ENCODE measurements at regions not wholly inside any gene's neighbourhood (a gene's known extent, or its start where the extent isn't known, plus 50 kb on each side); places are given as distances from the start of the nearest gene placed in this dataset.

- Histone ChIP-seq H3K9me3 (replicated peaks) (peaks cover 44% of the 10 kb centered on the region), H3K36me3 (no peaks in the 10 kb centered on the region), H3K4me3 (no peak overlapping the region), H3K27ac (replicated peaks) (no peak overlapping the region), H3K27me3 (ENCODE audit: low read depth) (no peaks in the 10 kb centered on the region), H3K4me1 (no peaks in the 10 kb centered on the region)
- DNase-seq, result no peak
- intact Hi-C loops (cut with micrococcal nuclease), result no loop called here
- TF ChIP-seq CTCF (IDR thresholded peaks at IDR 0.05; ENCODE audit: borderline replicate concordance), result no peak
Observed at GRCh38 chr5:98349251-98349989, 424.0 kb upstream of the RGMB start.

- intact Hi-C loops (cut with micrococcal nuclease), result no loop called here
- H3K27ac ChIP-seq (replicated peaks), result no peak overlapping the region
- no peaks in the 10 kb centered on the region for H3K36me3 ChIP-seq
- H3K27me3 ChIP-seq (ENCODE audit: low read depth), result no peaks in the 10 kb centered on the region
- peaks cover 44% of the 10 kb centered on the region for H3K9me3 ChIP-seq (replicated peaks)
- TF ChIP-seq CTCF (IDR thresholded peaks at IDR 0.05; ENCODE audit: borderline replicate concordance), result no peak
- H3K4me1 ChIP-seq, result no peaks in the 10 kb centered on the region
- H3K4me3 ChIP-seq, result no peak overlapping the region
- no peak for DNase-seq
Observed at GRCh38 chr5:98349990-98350365, 423.5 kb upstream of the RGMB start.

- intact Hi-C loops (cut with micrococcal nuclease), result no loop called here
- H3K36me3 ChIP-seq, result no peaks in the 10 kb centered on the region
- no peak for TF ChIP-seq CTCF (IDR thresholded peaks at IDR 0.05; ENCODE audit: borderline replicate concordance)
- H3K27me3 ChIP-seq (ENCODE audit: low read depth), result no peaks in the 10 kb centered on the region
- H3K27ac ChIP-seq (replicated peaks), result no peak overlapping the region
- no peak overlapping the region for H3K4me3 ChIP-seq
- H3K4me1 ChIP-seq, result no peaks in the 10 kb centered on the region
- no peak for DNase-seq
- H3K9me3 ChIP-seq (replicated peaks), result peaks cover 49% of the 10 kb centered on the region
Observed at GRCh38 chr5:98354922-98355321, 418.5 kb upstream of the RGMB start.

GRCh38 chr5:98360548-98360947 lies 412.9 kb upstream of the RGMB start:
- DNase-seq, result no peak
- Histone ChIP-seq H3K4me1 (no peaks in the 10 kb centered on the region), H3K36me3 (no peaks in the 10 kb centered on the region), H3K4me3 (no peak overlapping the region), H3K9me3 (replicated peaks) (peaks cover 25% of the 10 kb centered on the region), H3K27me3 (ENCODE audit: low read depth) (no peaks in the 10 kb centered on the region), H3K27ac (replicated peaks) (no peak overlapping the region)
- intact Hi-C loops (cut with micrococcal nuclease), result no loop called here
- no peak for TF ChIP-seq CTCF (IDR thresholded peaks at IDR 0.05; ENCODE audit: borderline replicate concordance)

- no peaks in the 10 kb centered on the region for H3K27me3 ChIP-seq (ENCODE audit: low read depth)
- TF ChIP-seq CTCF (IDR thresholded peaks at IDR 0.05; ENCODE audit: borderline replicate concordance), result no peak
- H3K36me3 ChIP-seq, result no peaks in the 10 kb centered on the region
- H3K4me3 ChIP-seq, result no peak overlapping the region
- no peak overlapping the region for H3K27ac ChIP-seq (replicated peaks)
- no peak for DNase-seq
- H3K4me1 ChIP-seq, result no peaks in the 10 kb centered on the region
- intact Hi-C loops (cut with micrococcal nuclease), result no loop called here
- H3K9me3 ChIP-seq (replicated peaks), result peaks cover 18% of the 10 kb centered on the region
Observed at GRCh38 chr5:98363157-98363556, 410.3 kb upstream of the RGMB start.
